ENCODE measurements at regions not wholly inside any gene's neighbourhood (a gene's known extent, or its start where the extent isn't known, plus 50 kb on each side); places are given as distances from the start of the nearest gene placed in this dataset.
"Not testable (repeated sequence)": the region's sequence is repeated elsewhere in the genome, so short reads cannot be mapped to it uniquely, and the experiment has no call there.

- no peak for DNase-seq
Measured at GRCh38 chr1:187755536-187755935, 926.8 kb downstream of the PLA2G4A start.

GRCh38 chr1:187756684-187757083, 927.9 kb downstream of the PLA2G4A start:
- DNase-seq: not testable (repeated sequence)

- DNase-seq: no peak
Measured at GRCh38 chr1:187759825-187760333, 931.1 kb downstream of the PLA2G4A start.

GRCh38 chr1:187762118-187762517, 933.4 kb downstream of the PLA2G4A start:
- DNase-seq: no peak

- no peak for DNase-seq
Measured at GRCh38 chr1:187763465-187763864, 934.7 kb downstream of the PLA2G4A start.

- DNase-seq: no peak
Measured at GRCh38 chr1:187763976-187764375, 935.2 kb downstream of the PLA2G4A start.

GRCh38 chr1:187771396-187771795, 942.6 kb downstream of the PLA2G4A start:
- DNase-seq: no peak

- no peak for DNase-seq
Measured at GRCh38 chr1:187773168-187773567, 944.4 kb downstream of the PLA2G4A start.

GRCh38 chr1:187787736-187788135, 959.0 kb downstream of the PLA2G4A start:
- no peak for DNase-seq

GRCh38 chr1:187788718-187789117, 960.0 kb downstream of the PLA2G4A start:
- no peak for DNase-seq

- no peak for DNase-seq
Measured at GRCh38 chr1:187790724-187791123, 962.0 kb downstream of the PLA2G4A start.

- DNase-seq: no peak
Measured at GRCh38 chr1:187794561-187794960, 965.8 kb downstream of the PLA2G4A start.

GRCh38 chr1:187809549-187809948, 980.8 kb downstream of the PLA2G4A start:
- no peak for DNase-seq

- DNase-seq: no peak
Measured at GRCh38 chr1:187816646-187817045, 987.9 kb downstream of the PLA2G4A start.

- DNase-seq: no peak
Measured at GRCh38 chr1:187817782-187818181, 989.0 kb downstream of the PLA2G4A start.

- DNase-seq: no peak
Measured at GRCh38 chr1:187819086-187819485, 990.3 kb downstream of the PLA2G4A start.

- DNase-seq: no peak
Measured at GRCh38 chr1:187836557-187836956, 1007.8 kb downstream of the PLA2G4A start.

GRCh38 chr1:187837787-187838186, 1009.0 kb downstream of the PLA2G4A start:
- no peak for DNase-seq

- DNase-seq: no peak
Measured at GRCh38 chr1:187838335-187839293, 1009.9 kb downstream of the PLA2G4A start.

- DNase-seq: no peak
Measured at GRCh38 chr1:187839873-187840272, 1011.1 kb downstream of the PLA2G4A start.

GRCh38 chr1:187840557-187840956, 1011.8 kb downstream of the PLA2G4A start:
- DNase-seq: no peak

GRCh38 chr1:187842406-187843165, 1013.8 kb downstream of the PLA2G4A start:
- DNase-seq: no peak

- DNase-seq: no peak
Measured at GRCh38 chr1:187844313-187844712, 1015.6 kb downstream of the PLA2G4A start.

GRCh38 chr1:187847531-187847930, 1018.8 kb downstream of the PLA2G4A start:
- DNase-seq: no peak

Data from bone marrow (tissue), 2 donors.